T-cell (primary cell): ENCODE measurements at regions not wholly inside any gene's neighbourhood (a gene's known extent, or its start where the extent isn't known, plus 50 kb on each side); places are given as distances from the start of the nearest gene placed in this dataset.

Experiments used
- ATAC-seq, 4 experiments: fragments of 200-7000 bp in 3 of 4; fragments of 150-1000 bp in 1 of 4; cut with Tn5 transposase; replicated peaks in 1 of 4; 1 replicate in 3 of 4; 2 replicates in 1 of 4; pipeline ENCODE4 v1.10.0; 2021; ENCODE audit warnings: moderate library complexity in 3 of 4, mild to moderate bottlenecking in 2 of 4, moderate number of reproducible peaks in 1 of 4
- CTCF ChIA-PET, 2 donors: fragments of 300-600 bp; sonication (Branson Sonifier 250); formaldehyde crosslinking; loops; one replicate each; lab custom pipeline; 2022; ENCODE audit warnings: antibody characterized with exemption in 2 of 2; lab: Charles Lee
- POLR2A ChIA-PET, 2 donors: fragments of 300-600 bp; sonication (Branson Sonifier 250); formaldehyde crosslinking; loops; one replicate each; lab custom pipeline; 2022; ENCODE audit warnings: antibody characterized with exemption in 2 of 2; lab: Charles Lee
- DNase-seq, 35 experiments: peaks; one replicate each; pipeline versions ENCODE4 v3.0.0 to v3.0.0-alpha.2; 2013 to 2023
- H3K27ac ChIP-seq: one replicate; pipeline ENCODE4 v1.5.1; 2013; ENCODE audit warnings: low read length
- H3K27me3 ChIP-seq, 2 experiments: replicated peaks in 1 of 2; 1 replicate in 1 of 2; 2 replicates in 1 of 2; pipeline versions ENCODE4 v1.6.1 to v1.7.0; 2013; ENCODE audit warnings: low read length in 1 of 2, mixed read lengths in 1 of 2; ENCODE audit not compliant: control insufficient read depth in 2 of 2, insufficient read depth in 2 of 2; ENCODE audit errors: extremely low read depth in 1 of 2
- H3K36me3 ChIP-seq, 2 donors: 1 replicate in 1 of 2; 2 replicates in 1 of 2; pipeline versions ENCODE4 v1.6.1 to v1.7.0; 2013; ENCODE audit warnings: low read length in 1 of 2; ENCODE audit not compliant: control insufficient read depth in 2 of 2, insufficient read depth in 1 of 2; ENCODE audit errors: extremely low read depth in 1 of 2
- H3K4me1 ChIP-seq, 2 experiments: 1 replicate in 1 of 2; 2 replicates in 1 of 2; pipeline versions ENCODE4 v1.6.1 to v1.7.0; 2013; ENCODE audit warnings: low read length in 2 of 2, mixed read lengths in 1 of 2; ENCODE audit not compliant: insufficient read depth in 2 of 2, control insufficient read depth in 1 of 2; ENCODE audit errors: extremely low read depth in 1 of 2
- H3K4me3 ChIP-seq, 2 donors: 1 replicate in 1 of 2; 2 replicates in 1 of 2; pipeline versions ENCODE4 v1.5.1 to v1.7.0; 2013; ENCODE audit warnings: mild to moderate bottlenecking in 2 of 2, low read length in 1 of 2, moderate library complexity in 1 of 2; ENCODE audit not compliant: control insufficient read depth in 1 of 2; ENCODE audit errors: extremely low read depth in 1 of 2
- H3K9me3 ChIP-seq: 2 replicates; pipeline ENCODE4 v1.7.0; 2013
- H3K27ac Mint-ChIP-seq, 2 donors: one replicate each; pipeline ENCODE4 v1.8.0; 2020 to 2021; ENCODE audit warnings: mild to moderate bottlenecking in 2 of 2, mixed read lengths in 2 of 2
- H3K27me3 Mint-ChIP-seq, 2 donors: one replicate each; pipeline ENCODE4 v1.8.0; 2021 to 2022; ENCODE audit warnings: mixed read lengths in 2 of 2
- H3K36me3 Mint-ChIP-seq: one replicate; pipeline ENCODE4 v1.8.0; 2021; ENCODE audit warnings: mixed read lengths
- H3K4me1 Mint-ChIP-seq, 3 donors: one replicate each; pipeline ENCODE4 v1.8.0; 2020 to 2022; ENCODE audit warnings: mixed read lengths in 3 of 3, mild to moderate bottlenecking in 1 of 3
- H3K4me3 Mint-ChIP-seq, 3 donors: one replicate each; pipeline ENCODE4 v1.8.0; 2020 to 2022; ENCODE audit warnings: mild to moderate bottlenecking in 3 of 3, mixed read lengths in 3 of 3, moderate library complexity in 3 of 3
- H3K9me3 Mint-ChIP-seq, 3 donors: one replicate each; pipeline ENCODE4 v1.8.0; 2020 to 2022; ENCODE audit warnings: mixed read lengths in 3 of 3
- WGBS: methylation state at CpG from one replicate; pipeline ENCODE4 v1.1.5; 2013; ENCODE audit warnings: missing lambda C conversion rate; ENCODE audit not compliant: insufficient coverage; 5-methylcytosine and 5-hydroxymethylcytosine counted together

DNA sequence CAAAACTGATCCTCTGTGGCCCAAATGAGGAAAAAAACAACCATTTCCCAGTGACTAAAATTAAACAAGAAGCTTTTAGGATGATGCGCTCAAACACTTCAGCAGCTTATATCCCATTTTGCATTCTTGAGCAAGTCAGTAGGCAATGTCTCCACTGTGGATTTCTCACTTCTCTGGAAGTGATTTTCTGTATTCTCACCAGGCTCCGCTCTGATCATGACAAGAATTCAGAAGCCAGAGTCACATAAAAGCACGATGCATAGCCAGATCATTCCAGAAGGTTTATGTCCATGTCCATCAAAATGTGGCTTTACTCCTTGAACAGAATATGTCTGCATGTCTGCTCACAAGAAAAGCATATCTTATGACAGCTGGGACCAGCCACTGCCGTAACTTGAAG lies 481.4 kb downstream of the ADRA2A start:
- Histone ChIP-seq H3K4me1 (no peaks in the 10 kb centered on the region), H3K9me3 (no peaks in the 10 kb centered on the region), H3K36me3 (no peaks in the 10 kb centered on the region), H3K27me3 (no peaks in the 10 kb centered on the region), H3K4me3 (no peak overlapping the region), H3K27ac (no peak overlapping the region)
- no peaks in the 10 kb centered on the region for H3K4me1 Mint-ChIP-seq
- 96% methylated on average over 2 of the region's 4 CpGs for WGBS
- no peaks in the 10 kb centered on the region for H3K36me3 Mint-ChIP-seq
- no peak overlapping the region for H3K27ac Mint-ChIP-seq
- ATAC-seq (no peak), DNase-seq (no peak)
- ChIA-PET POLR2A (no interaction called here), CTCF (no interaction called here)
- H3K9me3 Mint-ChIP-seq: no peaks in the 10 kb centered on the region
- H3K27me3 Mint-ChIP-seq: peaks cover 10 to 13% of the 10 kb centered on the region in 2 donors
- H3K4me3 Mint-ChIP-seq: no peak overlapping the region

DNA sequence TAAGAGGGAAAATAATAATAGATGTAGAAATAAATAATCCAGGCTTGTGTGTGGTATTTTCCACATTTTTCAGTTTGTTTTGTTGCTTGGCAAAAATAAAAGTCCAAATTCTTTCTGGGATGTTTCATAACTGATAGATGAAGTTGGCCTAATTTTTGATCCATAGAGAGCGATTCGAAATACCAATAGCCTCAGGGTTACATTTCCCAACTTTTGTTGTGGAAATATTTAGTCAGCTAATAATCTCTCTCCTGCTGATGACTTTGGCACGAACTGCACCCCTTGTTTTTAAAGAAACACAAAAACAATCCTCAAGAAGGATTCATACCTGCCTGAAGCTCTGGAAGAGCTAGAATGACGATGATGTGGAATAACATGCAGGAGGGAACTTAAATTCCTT lies 483.2 kb downstream of the ADRA2A start:
- Histone ChIP-seq H3K27ac (no peak overlapping the region), H3K36me3 (no peaks in the 10 kb centered on the region), H3K4me3 (no peak overlapping the region), H3K27me3 (no peaks in the 10 kb centered on the region), H3K9me3 (no peaks in the 10 kb centered on the region), H3K4me1 (no peaks in the 10 kb centered on the region)
- ATAC-seq (no peak), DNase-seq (no peak)
- no peak overlapping the region for H3K27ac Mint-ChIP-seq
- ChIA-PET CTCF (no interaction called here), POLR2A (no interaction called here)
- no CpG with 5 or more reads among the region's 4 CpGs for WGBS
- H3K4me3 Mint-ChIP-seq: no peak overlapping the region
- no peaks in the 10 kb centered on the region for H3K4me1 Mint-ChIP-seq
- H3K27me3 Mint-ChIP-seq: peaks cover 9 to 10% of the 10 kb centered on the region in 2 donors
- H3K9me3 Mint-ChIP-seq: no peaks in the 10 kb centered on the region
- no peaks in the 10 kb centered on the region for H3K36me3 Mint-ChIP-seq

DNA sequence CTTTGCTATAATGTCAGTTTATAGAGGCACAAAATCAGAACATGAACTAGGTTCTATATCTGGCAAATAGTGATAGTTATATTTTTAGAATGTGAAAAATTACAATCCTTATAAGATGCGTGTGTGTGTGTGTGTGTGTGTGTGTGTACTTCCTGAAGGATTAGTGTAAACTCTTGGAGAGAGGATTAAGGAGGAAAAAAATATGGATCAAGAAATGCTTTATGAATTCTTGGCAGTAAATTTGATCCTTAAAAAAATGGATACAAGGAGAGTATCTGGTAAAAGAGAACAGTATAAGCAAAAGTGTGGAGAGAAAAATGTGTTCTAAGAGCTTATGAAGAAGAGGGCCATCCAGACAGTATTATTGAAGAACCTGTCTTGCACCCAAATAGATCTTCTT lies 484.3 kb downstream of the ADRA2A start:
- Histone ChIP-seq H3K27me3 (no peaks in the 10 kb centered on the region), H3K4me1 (no peaks in the 10 kb centered on the region), H3K27ac (no peak overlapping the region), H3K36me3 (no peaks in the 10 kb centered on the region), H3K9me3 (no peaks in the 10 kb centered on the region), H3K4me3 (no peak overlapping the region)
- H3K4me3 Mint-ChIP-seq: no peak overlapping the region
- POLR2A ChIA-PET: no interaction called here
- H3K27me3 Mint-ChIP-seq: peaks cover 10% of the 10 kb centered on the region in 2 donors
- no peaks in the 10 kb centered on the region for H3K4me1 Mint-ChIP-seq
- 83% methylated on average over 1 of the region's 1 CpG for WGBS
- ATAC-seq (no peak), DNase-seq (no peak)
- no peaks in the 10 kb centered on the region for H3K36me3 Mint-ChIP-seq
- H3K9me3 Mint-ChIP-seq: no peaks in the 10 kb centered on the region
- H3K27ac Mint-ChIP-seq: no peak overlapping the region
- CTCF ChIA-PET: no interaction called here

DNA sequence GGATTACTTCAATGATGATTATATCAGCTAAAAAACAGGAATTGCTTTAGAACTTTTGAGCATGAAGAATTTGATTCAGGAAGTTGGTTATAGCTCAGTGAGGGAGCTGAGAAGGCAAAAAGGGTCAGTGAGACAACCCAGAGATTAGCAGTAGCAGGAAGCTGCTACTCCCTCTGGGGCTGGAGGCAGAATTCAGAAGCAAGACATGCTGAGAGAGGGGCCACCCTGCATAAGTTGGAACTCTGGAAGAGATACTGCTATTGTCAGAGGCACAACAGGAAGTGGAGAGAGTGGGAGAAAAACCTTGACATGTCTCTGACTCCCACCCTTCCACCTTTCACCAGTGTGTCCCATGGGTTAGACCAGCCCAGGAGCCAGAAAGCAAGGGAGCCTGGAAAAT lies 488.7 kb downstream of the ADRA2A start:
- no peak overlapping the region for H3K27ac Mint-ChIP-seq
- no peaks in the 10 kb centered on the region for H3K4me1 Mint-ChIP-seq
- Histone ChIP-seq H3K9me3 (no peaks in the 10 kb centered on the region), H3K4me3 (no peak overlapping the region), H3K27me3 (no peaks in the 10 kb centered on the region), H3K4me1 (no peaks in the 10 kb centered on the region), H3K27ac (no peak overlapping the region), H3K36me3 (no peaks in the 10 kb centered on the region)
- ATAC-seq: no peak
- no peak overlapping the region for H3K4me3 Mint-ChIP-seq
- POLR2A ChIA-PET: no interaction called here
- CTCF ChIA-PET: interaction anchor here in 1 of 2 donors (0.6 kb wide), 1 partner anchor 123 kb away, joined by 3 read pairs; no protein-coding TSS in a partner anchor
- no peak for DNase-seq
- no peaks in the 10 kb centered on the region for H3K9me3 Mint-ChIP-seq
- no peaks in the 10 kb centered on the region for H3K36me3 Mint-ChIP-seq
- peaks cover 9 to 19% of the 10 kb centered on the region in 2 donors for H3K27me3 Mint-ChIP-seq

DNA sequence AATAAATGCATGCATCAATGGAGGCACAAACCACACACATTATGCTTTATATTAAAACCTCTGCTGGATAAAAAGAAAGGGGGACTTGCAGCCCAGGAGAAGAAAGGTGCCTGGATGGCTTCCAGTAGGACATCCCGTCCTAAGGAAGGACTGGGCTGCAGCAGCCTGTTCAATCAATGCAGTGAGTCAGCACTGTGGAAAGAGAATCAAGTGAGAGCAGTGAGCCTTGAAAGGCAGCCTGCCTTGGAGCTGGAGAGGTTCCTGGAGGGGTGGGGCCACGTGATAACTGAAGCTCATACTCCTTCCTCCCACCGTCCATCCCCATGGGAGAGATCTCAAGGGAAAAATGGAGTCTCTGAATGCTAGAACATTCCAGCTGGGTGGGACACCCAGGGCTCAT lies 501.2 kb downstream of the ADRA2A start:
- Mint-ChIP-seq H3K27me3 (peaks cover 7 to 30% of the 10 kb centered on the region in 2 donors), H3K4me3 (no peak overlapping the region), H3K9me3 (peaks cover 2 to 6% (median 5%) of the 10 kb centered on the region in 3 donors), H3K4me1 (no peaks in the 10 kb centered on the region), H3K27ac (no peak overlapping the region), H3K36me3 (no peaks in the 10 kb centered on the region)
- Histone ChIP-seq H3K36me3 (no peaks in the 10 kb centered on the region), H3K4me3 (no peak overlapping the region), H3K9me3 (no peaks in the 10 kb centered on the region), H3K27ac (no peak overlapping the region), H3K27me3 (peaks cover 0 to 2% of the 10 kb centered on the region in 2 experiments), H3K4me1 (no peaks in the 10 kb centered on the region)
- no peak for ATAC-seq
- CTCF ChIA-PET: interaction anchor here in 1 of 2 donors (0.9 kb wide), 1 partner anchor 15 kb away, joined by 3 read pairs; no protein-coding TSS in a partner anchor
- DNase-seq: no peak
- 57% methylated on average over 1 of the region's 3 CpGs for WGBS
- POLR2A ChIA-PET: no interaction called here

DNA sequence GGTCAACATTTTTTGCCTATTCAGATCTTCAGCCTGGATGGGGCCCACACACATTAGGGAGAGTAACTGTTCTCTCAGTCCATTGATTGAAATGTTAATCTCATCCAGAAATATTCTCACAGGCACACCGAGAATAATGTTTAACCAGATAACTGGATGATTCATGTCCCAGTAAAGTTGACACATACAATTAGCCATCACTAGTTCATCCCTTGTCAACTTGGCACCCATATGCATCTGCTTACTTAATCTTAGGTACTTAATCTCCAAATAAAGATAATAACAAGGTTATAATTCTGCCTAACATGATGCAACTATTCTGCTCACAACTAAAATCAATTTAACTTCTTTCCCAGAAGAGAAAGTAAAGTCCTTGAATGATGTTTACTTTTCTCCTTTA lies 502.6 kb downstream of the ADRA2A start:
- peaks cover 0 to 2% of the 10 kb centered on the region in 2 experiments for H3K27me3 ChIP-seq
- 57% methylated on average over 1 of the region's 1 CpG for WGBS

DNA sequence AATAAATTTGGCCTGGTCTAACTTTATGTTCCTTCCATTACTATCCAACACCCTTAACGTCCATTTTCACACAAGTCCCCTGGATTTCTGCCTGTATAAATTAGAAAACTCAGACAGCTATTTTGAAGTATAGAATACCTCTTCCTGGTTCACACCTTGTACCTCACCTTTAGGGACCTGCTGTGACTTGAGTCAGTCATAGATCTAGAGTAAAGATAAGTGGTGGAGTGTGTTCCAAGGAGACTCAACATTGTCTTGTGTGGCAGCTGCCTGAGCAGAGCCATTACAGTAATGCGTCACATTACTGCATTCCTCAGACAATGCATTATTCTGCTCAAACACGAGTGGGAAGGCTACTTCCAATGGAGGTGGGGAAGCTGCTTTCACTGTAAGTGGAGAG lies 513.9 kb downstream of the ADRA2A start:
- POLR2A ChIA-PET: no interaction called here
- H3K36me3 ChIP-seq: no peaks in the 10 kb centered on the region
- WGBS: no CpG with 5 or more reads among the region's 3 CpGs
- Mint-ChIP-seq H3K4me1 (no peaks in the 10 kb centered on the region), H3K36me3 (no peaks in the 10 kb centered on the region), H3K27ac (no peak overlapping the region), H3K4me3 (no peak overlapping the region), H3K9me3 (no peaks in the 10 kb centered on the region), H3K27me3 (peaks cover 0 to 4% of the 10 kb centered on the region in 2 donors)
- no peak overlapping the region for H3K4me3 ChIP-seq
- CTCF ChIA-PET: no interaction called here
- DNase-seq (no peak), ATAC-seq (no peak)
- H3K27me3 ChIP-seq: no peaks in the 10 kb centered on the region
- no peaks in the 10 kb centered on the region for H3K4me1 ChIP-seq
- no peaks in the 10 kb centered on the region for H3K9me3 ChIP-seq
- no peak overlapping the region for H3K27ac ChIP-seq

More for the DNA sequence above, 502.6 kb downstream of the ADRA2A start:
- CTCF ChIA-PET: interaction anchor here in 1 of 2 donors (0.5 kb wide), 1 partner anchor 14 kb away, joined by 3 read pairs; no protein-coding TSS in a partner anchor
- ATAC-seq (no peak), DNase-seq (no peak)
- Histone ChIP-seq H3K9me3 (no peaks in the 10 kb centered on the region), H3K36me3 (no peaks in the 10 kb centered on the region), H3K4me3 (no peak overlapping the region), H3K4me1 (no peaks in the 10 kb centered on the region), H3K27ac (no peak overlapping the region)
- POLR2A ChIA-PET: no interaction called here
- Mint-ChIP-seq H3K27me3 (peaks cover 7 to 25% of the 10 kb centered on the region in 2 donors), H3K9me3 (peaks cover 0 to 6% (median 6%) of the 10 kb centered on the region in 3 donors), H3K36me3 (no peaks in the 10 kb centered on the region), H3K4me3 (no peak overlapping the region), H3K27ac (no peak overlapping the region), H3K4me1 (no peaks in the 10 kb centered on the region)
